ENCODE measurements at regions not wholly inside any gene's neighbourhood (a gene's known extent, or its start where the extent isn't known, plus 50 kb on each side); places are given as distances from the start of the nearest gene placed in this dataset.

DNA sequence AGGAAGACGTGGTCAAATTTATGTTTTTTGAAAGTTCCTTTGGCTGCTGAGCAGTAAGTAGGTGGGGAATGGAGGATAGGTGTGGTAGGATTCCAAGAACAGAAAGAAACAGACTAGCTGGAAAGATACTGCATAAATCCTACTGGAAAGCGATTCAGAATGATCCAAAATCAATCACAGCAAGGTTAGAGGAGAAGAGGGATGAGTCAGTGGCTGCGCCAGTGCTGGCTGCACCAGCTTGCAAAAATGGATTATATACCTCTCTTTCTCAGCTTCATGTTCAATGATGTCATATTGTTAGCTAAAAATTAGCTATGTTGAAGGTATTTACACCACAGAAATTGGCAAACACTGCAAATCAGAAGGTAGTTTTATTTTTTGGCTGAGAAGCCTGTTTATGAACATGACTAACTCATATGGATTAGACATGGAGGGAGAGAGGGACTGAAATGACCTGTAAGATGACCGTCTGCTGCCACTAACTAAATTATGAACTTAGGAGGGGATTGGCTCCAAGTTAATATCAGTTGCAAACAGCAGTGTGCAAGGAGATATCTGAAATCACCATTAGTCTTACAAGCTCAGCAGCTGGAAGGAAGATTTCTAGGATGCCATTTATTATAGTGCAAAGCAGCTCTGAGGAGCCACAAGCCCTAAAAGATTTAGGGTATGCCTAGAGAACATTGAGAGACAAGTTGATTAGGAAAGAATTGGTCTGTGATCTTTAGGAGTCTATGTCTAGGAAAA lies 405.3 kb downstream of the MID1IP1 start:
- TF ChIP-seq ZNF274 (IDR thresholded peaks at IDR 0.05; ENCODE audit: low read depth, low read length) (no peak), SUZ12 (IDR thresholded peaks at IDR 0.05; ENCODE audit: extremely low read depth, insufficient read depth, insufficient read length) (no peak)

All from NT2/D1 (cell line).